ENCODE measurements at regions not wholly inside any gene's neighbourhood (a gene's known extent, or its start where the extent isn't known, plus 50 kb on each side); places are given as distances from the start of the nearest gene placed in this dataset.
A peak's percentile ranks its signal among the peaks of the same experiment; 100 is the strongest.

- no peaks in the 10 kb centered on the region for H3K9me3 ChIP-seq
- intact Hi-C loops (cut with DNase I): loop anchor here (5.0 to 10.0 kb wide), 3 partner anchors 225 to 1052 kb away; partner anchors contain the start of gene URAD
- TF ChIP-seq CTCF (IDR thresholded peaks at IDR 0.05): no peak
- no peak for TF ChIP-seq POLR2A (IDR thresholded peaks at IDR 0.05)
- TF ChIP-seq POLR2AphosphoS5 (IDR thresholded peaks at IDR 0.05): no peak
- H3K27ac ChIP-seq: no peak overlapping the region
- H3K4me3 ChIP-seq: no peak overlapping the region
- no peaks in the 10 kb centered on the region for H3K27me3 ChIP-seq (replicated peaks; ENCODE audit: insufficient read depth)
- H3K4me1 ChIP-seq (replicated peaks): no peaks in the 10 kb centered on the region
- WGBS: 76% methylated on average over 5 of the region's 5 CpGs
- DNase-seq (ENCODE audit: low spot score): no peak
- H3K36me3 ChIP-seq: no peaks in the 10 kb centered on the region
Measured at GRCh38 chr13:26932465-26932864, 171.9 kb upstream of the GPR12 start.

- H3K4me1 ChIP-seq (replicated peaks): no peaks in the 10 kb centered on the region
- no peaks in the 10 kb centered on the region for H3K36me3 ChIP-seq
- no peak for TF ChIP-seq POLR2A (IDR thresholded peaks at IDR 0.05)
- TF ChIP-seq CTCF (IDR thresholded peaks at IDR 0.05): peak; percentile 70 to 83 (median 78)
- H3K27me3 ChIP-seq (replicated peaks; ENCODE audit: insufficient read depth): no peaks in the 10 kb centered on the region
- no peak overlapping the region for H3K4me3 ChIP-seq
- no peak overlapping the region for H3K27ac ChIP-seq
- H3K9me3 ChIP-seq: no peaks in the 10 kb centered on the region
- intact Hi-C loops (cut with DNase I): loop anchor here (5.0 to 10.0 kb wide), 3 partner anchors 223 to 1055 kb away; partner anchors contain the start of gene URAD
- peak; percentile 28 for DNase-seq (ENCODE audit: low spot score)
- WGBS: 7% methylated on average over 21 of the region's 21 CpGs
Measured at GRCh38 chr13:26929971-26930730, 169.6 kb upstream of the GPR12 start.

- TF ChIP-seq POLR2AphosphoS5 (IDR thresholded peaks at IDR 0.05): no peak
- TF ChIP-seq CTCF (IDR thresholded peaks at IDR 0.05): no peak
- TF ChIP-seq POLR2A (IDR thresholded peaks at IDR 0.05): no peak
- Histone ChIP-seq H3K9me3 (no peaks in the 10 kb centered on the region), H3K27ac (no peak overlapping the region), H3K36me3 (no peaks in the 10 kb centered on the region), H3K4me3 (no peak overlapping the region), H3K4me1 (replicated peaks) (no peaks in the 10 kb centered on the region), H3K27me3 (replicated peaks; ENCODE audit: insufficient read depth) (no peaks in the 10 kb centered on the region)
- intact Hi-C loops (cut with DNase I): no loop called here
- 85% methylated on average over 11 of the region's 11 CpGs for WGBS
- DNase-seq (ENCODE audit: low spot score): no peak
Measured at GRCh38 chr13:26927511-26927910, 166.9 kb upstream of the GPR12 start.

- no peak for DNase-seq (ENCODE audit: low spot score)
- Histone ChIP-seq H3K4me3 (no peak overlapping the region), H3K9me3 (no peaks in the 10 kb centered on the region), H3K27me3 (replicated peaks; ENCODE audit: insufficient read depth) (no peaks in the 10 kb centered on the region), H3K4me1 (replicated peaks) (no peaks in the 10 kb centered on the region), H3K36me3 (no peaks in the 10 kb centered on the region), H3K27ac (no peak overlapping the region)
- no peak for TF ChIP-seq CTCF (IDR thresholded peaks at IDR 0.05)
- TF ChIP-seq POLR2AphosphoS5 (IDR thresholded peaks at IDR 0.05): no peak
- no peak for TF ChIP-seq POLR2A (IDR thresholded peaks at IDR 0.05)
- intact Hi-C loops (cut with DNase I): no loop called here
- WGBS: 94% methylated on average over 7 of the region's 7 CpGs
Measured at GRCh38 chr13:26926371-26926770, 165.8 kb upstream of the GPR12 start.
